ENCODE measurements at regions not wholly inside any gene's neighbourhood (a gene's known extent, or its start where the extent isn't known, plus 50 kb on each side); places are given as distances from the start of the nearest gene placed in this dataset.

DNA sequence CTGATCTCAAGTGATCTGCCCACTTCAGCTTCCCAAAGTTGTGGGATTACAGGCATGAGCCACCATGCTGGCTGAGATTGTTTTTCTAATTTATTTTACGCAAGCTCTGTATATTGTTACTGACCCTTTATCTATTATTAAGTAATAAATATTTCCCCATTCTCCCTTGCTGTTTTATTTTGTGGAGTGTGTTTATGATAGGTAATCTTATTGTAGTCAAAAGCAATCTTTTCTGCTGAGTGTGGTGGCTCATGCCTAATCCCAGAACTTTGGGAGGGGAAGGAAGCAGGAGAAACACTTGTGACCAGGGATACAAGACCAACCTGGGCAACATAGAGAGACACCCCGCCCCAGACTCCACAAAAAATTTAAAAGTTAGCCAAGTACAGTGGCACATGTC, 55.2 kb upstream of the RTN4 start:
- TF ChIP-seq, protein P1, sequence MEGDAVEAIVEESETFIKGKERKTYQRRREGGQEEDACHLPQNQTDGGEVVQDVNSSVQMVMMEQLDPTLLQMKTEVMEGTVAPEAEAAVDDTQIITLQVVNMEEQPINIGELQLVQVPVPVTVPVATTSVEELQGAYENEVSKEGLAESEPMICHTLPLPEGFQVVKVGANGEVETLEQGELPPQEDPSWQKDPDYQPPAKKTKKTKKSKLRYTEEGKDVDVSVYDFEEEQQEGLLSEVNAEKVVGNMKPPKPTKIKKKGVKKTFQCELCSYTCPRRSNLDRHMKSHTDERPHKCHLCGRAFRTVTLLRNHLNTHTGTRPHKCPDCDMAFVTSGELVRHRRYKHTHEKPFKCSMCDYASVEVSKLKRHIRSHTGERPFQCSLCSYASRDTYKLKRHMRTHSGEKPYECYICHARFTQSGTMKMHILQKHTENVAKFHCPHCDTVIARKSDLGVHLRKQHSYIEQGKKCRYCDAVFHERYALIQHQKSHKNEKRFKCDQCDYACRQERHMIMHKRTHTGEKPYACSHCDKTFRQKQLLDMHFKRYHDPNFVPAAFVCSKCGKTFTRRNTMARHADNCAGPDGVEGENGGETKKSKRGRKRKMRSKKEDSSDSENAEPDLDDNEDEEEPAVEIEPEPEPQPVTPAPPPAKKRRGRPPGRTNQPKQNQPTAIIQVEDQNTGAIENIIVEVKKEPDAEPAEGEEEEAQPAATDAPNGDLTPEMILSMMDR (IDR thresholded peaks at IDR 0.05; ENCODE audit: low read depth, low read length) = no peak
- Histone ChIP-seq H3K36me3 (no peaks in the 10 kb centered on the region), H3K27me3 (no peaks in the 10 kb centered on the region), H3K4me3 (ENCODE audit: low read depth, low read length) (no peak overlapping the region), H3K4me1 (peaks cover 14% of the 10 kb centered on the region), H3K9me3 (no peaks in the 10 kb centered on the region)
- no peak for DNase-seq

DNA sequence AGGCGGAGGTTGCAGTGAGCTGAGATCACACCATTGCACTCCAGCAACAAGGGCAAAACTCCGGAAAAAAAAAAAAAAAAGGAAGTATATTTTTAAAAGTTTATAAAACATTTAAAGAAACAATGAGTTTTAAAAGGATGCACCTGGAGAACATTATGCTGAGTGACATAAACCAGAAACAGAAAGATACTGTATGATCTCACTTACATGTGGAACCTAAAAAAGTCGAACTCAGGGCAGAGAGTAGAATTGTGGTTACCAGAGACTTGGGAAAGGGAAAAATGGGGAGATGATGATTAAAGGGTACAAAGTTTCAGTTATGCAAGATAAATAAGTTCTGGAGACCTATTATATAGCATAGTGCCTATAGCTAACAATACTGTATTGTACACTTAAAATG, 52.8 kb upstream of the RTN4 start:
- Histone ChIP-seq H3K27me3 (no peaks in the 10 kb centered on the region), H3K4me1 (peaks cover 6% of the 10 kb centered on the region), H3K4me3 (ENCODE audit: low read depth, low read length) (no peak overlapping the region), H3K36me3 (no peaks in the 10 kb centered on the region), H3K9me3 (no peaks in the 10 kb centered on the region)
- TF ChIP-seq, protein P1 (IDR thresholded peaks at IDR 0.05; ENCODE audit: low read depth, low read length) = no peak
- no peak for DNase-seq

DNA sequence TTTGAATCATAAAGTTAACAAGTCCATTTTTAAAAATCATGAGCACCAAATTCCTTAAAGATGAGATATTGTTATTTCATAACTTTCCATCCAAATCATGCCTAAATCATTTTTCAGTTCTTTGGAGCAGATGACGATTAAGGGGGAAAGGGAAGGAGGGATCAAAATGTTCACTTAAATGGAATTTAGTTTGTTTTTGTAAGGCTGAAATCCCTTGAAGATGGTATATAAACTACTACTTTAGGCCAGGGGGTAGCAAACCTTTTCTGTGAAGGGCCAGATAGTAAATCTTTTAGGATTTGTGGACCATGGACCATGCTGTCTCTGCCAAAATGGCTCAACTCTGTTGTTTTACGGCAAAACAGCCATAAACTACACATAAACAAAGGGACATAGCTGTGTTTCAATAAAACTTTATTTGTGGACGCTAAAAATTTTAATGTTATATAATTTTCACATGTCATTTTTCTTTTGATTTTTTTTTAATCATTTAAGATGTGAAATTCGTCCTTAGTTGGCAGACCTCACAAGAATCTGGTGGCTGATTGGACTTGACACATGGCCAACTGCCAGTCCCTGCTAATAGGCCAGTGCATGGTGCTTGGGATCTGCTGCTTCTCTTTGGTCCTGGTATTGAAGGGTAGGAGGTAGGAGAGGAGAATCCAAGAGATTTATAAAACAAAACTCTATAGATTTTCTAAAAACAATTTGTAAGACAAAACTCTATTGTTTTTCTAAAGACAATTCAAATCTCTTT, 52.0 kb upstream of the RTN4 start:
- TF ChIP-seq, protein P1 (IDR thresholded peaks at IDR 0.05; ENCODE audit: low read depth, low read length) = no peak
- H3K27me3 ChIP-seq = no peaks in the 10 kb centered on the region
- no peaks in the 10 kb centered on the region for H3K36me3 ChIP-seq
- H3K4me1 ChIP-seq = peaks cover 6% of the 10 kb centered on the region
- peak; percentile 28 for DNase-seq
- no peaks in the 10 kb centered on the region for H3K9me3 ChIP-seq
- H3K4me3 ChIP-seq (ENCODE audit: low read depth, low read length) = no peak overlapping the region

DNA sequence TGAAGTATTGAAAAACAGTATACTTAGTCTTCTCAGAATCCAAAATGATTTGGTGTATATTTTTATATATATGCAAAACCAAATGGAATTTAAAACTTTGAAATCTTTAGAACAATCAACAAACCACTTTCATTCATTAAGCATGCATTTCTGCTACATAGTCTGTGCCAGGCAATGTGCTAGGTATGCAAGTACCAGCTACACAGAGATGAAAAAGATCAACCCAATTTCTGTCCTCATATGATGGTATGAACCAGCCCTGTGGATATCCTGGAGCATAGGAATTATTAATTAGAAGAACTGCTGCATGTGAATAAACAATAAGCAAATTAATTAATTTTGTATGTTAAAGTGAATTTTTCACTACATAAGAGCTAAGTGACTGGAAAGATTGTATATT, 51.2 kb upstream of the RTN4 start:
- H3K4me1 ChIP-seq = peaks cover 6% of the 10 kb centered on the region
- TF ChIP-seq, protein P1 (IDR thresholded peaks at IDR 0.05; ENCODE audit: low read depth, low read length) = no peak
- no peaks in the 10 kb centered on the region for H3K36me3 ChIP-seq
- no peak for DNase-seq
- no peaks in the 10 kb centered on the region for H3K27me3 ChIP-seq
- H3K9me3 ChIP-seq = no peaks in the 10 kb centered on the region
- H3K4me3 ChIP-seq (ENCODE audit: low read depth, low read length) = no peak overlapping the region

DNA sequence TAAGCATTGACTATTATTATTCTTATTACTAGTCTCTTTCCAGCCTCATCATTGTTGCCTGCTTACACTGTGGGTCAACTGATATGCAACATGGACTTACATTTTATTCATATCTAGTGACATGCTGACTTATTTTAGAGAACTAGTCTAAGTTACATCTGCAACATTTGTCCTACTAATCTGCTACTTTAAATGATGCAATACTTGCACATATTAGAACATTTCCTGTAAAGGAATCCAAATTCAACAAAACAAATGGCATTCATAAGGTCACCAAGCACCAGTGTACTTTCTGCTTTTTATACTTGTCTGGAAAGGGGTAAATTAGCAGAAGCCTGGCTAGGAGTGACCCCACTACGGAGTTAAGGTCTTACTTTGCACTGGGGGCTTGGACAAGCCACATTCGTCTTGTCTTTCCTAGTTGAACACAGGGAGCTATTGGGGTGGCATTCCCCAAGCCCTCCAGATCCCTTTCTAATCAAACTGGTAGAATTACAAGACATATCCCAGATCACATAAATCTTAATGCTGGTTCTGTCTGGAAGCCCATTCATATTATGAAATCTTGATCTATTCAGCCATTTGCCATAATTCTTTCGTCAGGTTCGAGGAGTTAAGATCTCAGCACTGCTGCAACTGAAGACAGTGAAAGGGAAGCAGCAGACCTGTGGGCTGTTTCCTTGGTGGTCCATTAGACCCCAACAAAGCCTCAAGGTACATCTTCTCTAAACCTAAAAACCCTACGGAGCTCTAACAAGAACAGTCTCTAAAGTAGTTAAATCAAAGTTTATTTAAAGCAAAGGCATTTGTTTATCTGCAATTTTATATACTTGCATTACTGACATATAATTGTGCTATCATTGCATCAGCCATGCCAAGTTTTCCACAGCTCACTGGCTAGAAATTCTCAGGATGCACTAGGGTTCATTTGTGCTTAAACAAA, 49.9 kb upstream of the RTN4 start:
- no peak for DNase-seq
- Histone ChIP-seq H3K4me1 (peaks cover 6% of the 10 kb centered on the region), H3K36me3 (no peaks in the 10 kb centered on the region), H3K4me3 (ENCODE audit: low read depth, low read length) (no peak overlapping the region), H3K9me3 (no peaks in the 10 kb centered on the region), H3K27me3 (no peaks in the 10 kb centered on the region)
- TF ChIP-seq, protein P1 (IDR thresholded peaks at IDR 0.05; ENCODE audit: low read depth, low read length) = no peak
